Stimulated activated CD4-positive, alpha-beta T cell treated with anti-CD3 and anti-CD28 coated beads, Interleukin-15, amount 100 ng/mL, for 24 hours (primary cell): ENCODE measurements at regions not wholly inside any gene's neighbourhood (a gene's known extent, or its start where the extent isn't known, plus 50 kb on each side); places are given as distances from the start of the nearest gene placed in this dataset.
A peak's percentile ranks its signal among the peaks of the same experiment; 100 is the strongest.
"Not testable (repeated sequence)": the region's sequence is repeated elsewhere in the genome, so short reads cannot be mapped to it uniquely, and the experiment has no call there.

Experiments
- DNase-seq: peaks from one replicate; pipeline ENCODE4 v3.0.0-alpha.2; 2020

GRCh38 chr15:62515696-62516395 lies 350.8 kb upstream of the C2CD4B start:
- DNase-seq: no peak

- no peak for DNase-seq
Observed at GRCh38 chr15:62517541-62517940, 352.5 kb upstream of the C2CD4B start.

GRCh38 chr15:62518666-62519065 lies 353.6 kb upstream of the C2CD4B start:
- DNase-seq: not testable (repeated sequence)

- DNase-seq: peak; percentile 27
Observed at GRCh38 chr15:62519900-62520299, 354.8 kb upstream of the C2CD4B start.

- DNase-seq: no peak
Observed at GRCh38 chr15:62520887-62521286, 355.8 kb upstream of the C2CD4B start.

- DNase-seq: no peak
Observed at GRCh38 chr15:62521396-62521795, 356.3 kb upstream of the C2CD4B start.

GRCh38 chr15:62524848-62525247 lies 359.8 kb upstream of the C2CD4B start:
- DNase-seq: no peak

- no peak for DNase-seq
Observed at GRCh38 chr15:62527387-62527786, 362.3 kb upstream of the C2CD4B start.

GRCh38 chr15:62528505-62528904 lies 363.4 kb upstream of the C2CD4B start:
- DNase-seq: no peak

GRCh38 chr15:62532367-62532766 lies 367.3 kb upstream of the C2CD4B start:
- DNase-seq: no peak

- DNase-seq: no peak
Observed at GRCh38 chr15:62533687-62534086, 368.6 kb upstream of the C2CD4B start.

GRCh38 chr15:62534996-62535395 lies 369.9 kb upstream of the C2CD4B start:
- DNase-seq: no peak

GRCh38 chr15:62539236-62539635 lies 374.2 kb upstream of the C2CD4B start:
- DNase-seq: no peak

GRCh38 chr15:62541250-62541649 lies 376.2 kb upstream of the C2CD4B start:
- DNase-seq: no peak

GRCh38 chr15:62541846-62542245 lies 376.8 kb upstream of the C2CD4B start:
- DNase-seq: no peak

GRCh38 chr15:62544446-62544845 lies 379.4 kb upstream of the C2CD4B start:
- DNase-seq: no peak

- DNase-seq: no peak
Observed at GRCh38 chr15:62545467-62546227, 380.6 kb upstream of the C2CD4B start.

- DNase-seq: no peak
Observed at GRCh38 chr15:62546628-62547027, 381.5 kb upstream of the C2CD4B start.

- no peak for DNase-seq
Observed at GRCh38 chr15:62547584-62547983, 382.5 kb upstream of the C2CD4B start.

- DNase-seq: peak; percentile 27
Observed at GRCh38 chr15:62549345-62549970, 384.4 kb upstream of the C2CD4B start.

- no peak for DNase-seq
Observed at GRCh38 chr15:62550106-62550505, 385.0 kb upstream of the C2CD4B start.

- DNase-seq: no peak
Observed at GRCh38 chr15:62552444-62552843, 387.4 kb upstream of the C2CD4B start.

- DNase-seq: no peak
Observed at GRCh38 chr15:62553911-62554563, 389.0 kb upstream of the C2CD4B start.
